ENCODE measurements at regions not wholly inside any gene's neighbourhood (a gene's known extent, or its start where the extent isn't known, plus 50 kb on each side); places are given as distances from the start of the nearest gene placed in this dataset.

- TF ChIP-seq CTCF (IDR thresholded peaks at IDR 0.05) (no peak), POLR2A (IDR thresholded peaks at IDR 0.05) (no peak)
Measured at GRCh38 chr3:106593381-106593780, 724.6 kb upstream of the CBLB start.
